Gastrocnemius medialis (tissue), 4 donors: ENCODE measurements at regions not wholly inside any gene's neighbourhood (a gene's known extent, or its start where the extent isn't known, plus 50 kb on each side); places are given as distances from the start of the nearest gene placed in this dataset.
"Not testable (repeated sequence)": the region's sequence is repeated elsewhere in the genome, so short reads cannot be mapped to it uniquely, and the experiment has no call there.

Source experiments
- CTCF ChIP-seq, 5 experiments: fragments of 450-650 bp in 3 of 5; fragments of 200-600 bp in 2 of 5; sonication (generic) in 2 of 5; IDR thresholded peaks in 4 of 5; conservative IDR thresholded peaks in 1 of 5; 1 replicate in 4 of 5; 2 replicates in 1 of 5; pipeline ENCODE4 v1.5.1; 2016 to 2019; ENCODE audit warnings: antibody characterized with exemption in 5 of 5, mild to moderate bottlenecking in 3 of 5, moderate library complexity in 3 of 5
- POLR2A ChIP-seq, 2 donors: fragments of 450-650 bp; IDR thresholded peaks; one replicate each; pipeline ENCODE4 v1.6.1; 2017; ENCODE audit warnings: antibody characterized with exemption in 2 of 2, mild to moderate bottlenecking in 2 of 2, moderate library complexity in 2 of 2

GRCh38 chr1:144077167-144077841, 105.5 kb upstream of the FAM72C start:
- TF ChIP-seq CTCF (IDR thresholded peaks at IDR 0.05 in 4 of 5, conservative IDR thresholded peaks at IDR 0.05 in 1 of 5); POLR2A (IDR thresholded peaks at IDR 0.05): not testable (repeated sequence)
